ENCODE measurements at regions not wholly inside any gene's neighbourhood (a gene's known extent, or its start where the extent isn't known, plus 50 kb on each side); places are given as distances from the start of the nearest gene placed in this dataset.
"Not testable (repeated sequence)": the region's sequence is repeated elsewhere in the genome, so short reads cannot be mapped to it uniquely, and the experiment has no call there.

DNA sequence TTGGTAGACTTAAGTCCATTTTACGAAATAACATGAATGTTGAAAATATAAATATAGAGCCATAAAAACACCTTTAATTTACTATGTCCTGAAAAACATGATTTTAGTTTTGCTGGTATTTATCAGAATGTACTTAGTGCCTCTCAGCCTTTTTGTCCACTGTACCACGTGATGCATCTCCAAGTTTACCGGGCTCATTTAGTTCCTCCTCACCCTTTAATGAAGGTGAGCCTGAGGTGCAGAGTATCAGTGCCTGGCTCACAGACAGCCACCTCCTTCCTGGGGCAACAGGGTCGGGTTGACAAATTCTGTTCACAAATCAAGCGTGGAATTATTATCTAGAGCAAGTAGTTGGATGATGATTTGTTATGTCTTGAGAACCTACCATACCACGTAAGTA is 420.5 kb upstream of the MEIS1 start:
- DNase-seq = no peak

DNA sequence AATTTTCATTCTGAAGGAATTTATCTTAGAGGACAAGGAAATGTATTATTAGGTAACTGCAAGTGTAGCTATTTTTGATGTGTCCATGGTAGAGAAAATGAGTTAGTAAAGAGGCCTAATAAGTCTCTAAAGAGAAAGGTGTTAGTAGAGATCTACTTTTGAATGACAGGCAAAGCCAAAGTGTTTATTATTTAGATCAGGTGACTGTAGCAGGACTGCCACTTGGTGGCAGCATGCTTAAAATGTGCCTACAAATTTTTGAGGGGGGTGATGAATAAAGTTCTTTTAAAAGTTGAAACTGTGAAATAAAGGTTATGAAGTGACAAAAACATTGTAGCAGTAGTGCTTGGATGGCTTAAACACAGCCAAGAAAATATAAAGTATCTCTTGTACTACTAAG is 421.5 kb upstream of the MEIS1 start:
- DNase-seq = peak; percentile 4

DNA sequence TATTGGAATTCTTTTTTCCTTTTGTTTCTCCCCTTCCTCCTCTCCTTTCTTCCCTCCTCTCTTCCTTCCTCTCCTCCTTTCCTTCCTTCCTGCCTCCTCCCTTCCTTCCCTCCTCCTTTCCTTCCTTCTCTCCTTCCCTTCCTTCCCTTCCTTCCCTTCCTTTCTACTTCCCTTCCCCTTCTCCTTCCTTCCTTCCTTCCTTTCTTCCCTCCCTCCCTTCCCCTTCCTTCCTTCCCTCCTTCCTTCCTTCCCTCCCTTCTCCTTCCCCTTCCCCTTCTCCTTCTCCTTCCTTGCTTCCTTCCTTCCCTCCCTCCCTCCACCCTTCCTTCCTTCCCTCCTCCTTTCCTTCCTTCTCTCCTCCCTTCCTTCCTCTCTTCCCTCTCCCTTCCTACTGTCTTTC is 431.0 kb upstream of the MEIS1 start:
- DNase-seq = no peak

DNA sequence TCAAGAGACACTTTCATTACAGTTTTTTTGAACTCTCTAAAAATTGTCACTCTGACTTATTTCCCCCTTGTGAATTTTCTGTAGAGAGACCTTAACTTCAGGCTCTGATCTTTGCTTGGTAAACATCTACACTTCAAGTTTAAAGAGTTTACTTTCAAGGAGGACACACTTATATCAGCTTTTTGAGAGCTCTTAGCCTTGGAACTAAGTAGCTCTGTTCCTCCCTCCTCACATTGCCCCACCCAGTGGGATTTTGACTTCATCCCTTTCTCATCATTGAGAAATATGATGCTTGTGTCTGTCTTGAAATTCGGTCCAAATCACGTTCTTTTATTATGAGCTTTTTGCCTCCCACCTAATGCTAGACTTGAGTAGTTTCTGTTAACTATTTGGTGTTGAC is 433.4 kb upstream of the MEIS1 start:
- no peak for DNase-seq

DNA sequence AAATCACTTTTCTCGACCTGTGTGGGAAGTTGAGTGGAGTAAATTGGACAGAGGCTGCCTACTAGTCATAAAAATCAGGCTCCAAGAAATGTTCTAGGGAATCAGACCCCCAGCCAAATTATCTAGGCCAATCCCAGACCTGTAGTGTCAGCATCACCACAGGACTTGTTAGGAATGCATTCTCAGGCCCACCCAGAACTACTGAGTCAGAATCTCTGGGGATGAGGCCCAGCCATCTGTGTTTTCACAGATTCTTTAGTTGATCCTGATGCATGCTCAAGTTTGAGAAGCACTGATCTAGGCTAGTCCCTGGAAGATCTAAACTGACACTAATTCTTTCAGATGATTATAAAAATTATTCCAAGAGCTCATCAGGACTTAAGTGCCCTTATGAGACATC is 434.0 kb upstream of the MEIS1 start:
- no peak for DNase-seq

DNA sequence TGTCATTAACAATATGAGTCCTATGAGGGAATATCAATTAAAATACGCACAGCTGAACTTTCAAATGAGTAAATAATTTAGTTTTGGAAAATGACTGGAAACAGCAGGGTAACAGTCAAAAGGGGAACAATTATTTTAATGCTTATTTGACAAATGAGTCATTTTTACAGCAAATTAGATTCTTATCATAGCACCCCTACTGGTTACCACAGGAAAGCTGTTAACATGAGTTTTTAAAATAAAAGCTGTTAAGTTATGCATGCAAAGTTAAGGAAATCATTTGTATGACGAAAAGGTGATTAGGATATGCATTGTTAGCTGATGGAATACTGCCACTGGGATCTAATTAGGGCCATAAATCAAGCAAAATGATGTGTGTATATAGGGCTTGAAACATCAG is 435.1 kb upstream of the MEIS1 start:
- DNase-seq = no peak

DNA sequence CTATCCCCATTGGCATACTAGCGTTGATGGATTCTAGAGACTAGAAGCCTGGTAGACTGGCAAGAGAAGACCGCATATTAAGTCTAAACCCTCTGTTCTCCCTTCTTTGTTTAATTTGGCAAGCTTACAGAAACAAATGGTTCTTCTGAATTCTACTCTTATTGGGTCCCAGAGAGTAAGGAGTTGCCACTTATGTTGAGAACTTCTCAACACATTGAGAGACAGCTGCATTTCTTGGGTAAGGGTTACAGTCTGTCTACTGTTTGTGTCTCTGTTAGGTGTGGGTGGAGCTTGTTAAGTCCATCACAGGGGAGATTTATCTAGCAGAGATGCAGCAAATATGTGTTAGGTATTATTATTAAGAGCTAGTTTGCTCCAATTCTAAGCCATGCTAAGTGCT is 435.8 kb upstream of the MEIS1 start:
- DNase-seq = no peak

DNA sequence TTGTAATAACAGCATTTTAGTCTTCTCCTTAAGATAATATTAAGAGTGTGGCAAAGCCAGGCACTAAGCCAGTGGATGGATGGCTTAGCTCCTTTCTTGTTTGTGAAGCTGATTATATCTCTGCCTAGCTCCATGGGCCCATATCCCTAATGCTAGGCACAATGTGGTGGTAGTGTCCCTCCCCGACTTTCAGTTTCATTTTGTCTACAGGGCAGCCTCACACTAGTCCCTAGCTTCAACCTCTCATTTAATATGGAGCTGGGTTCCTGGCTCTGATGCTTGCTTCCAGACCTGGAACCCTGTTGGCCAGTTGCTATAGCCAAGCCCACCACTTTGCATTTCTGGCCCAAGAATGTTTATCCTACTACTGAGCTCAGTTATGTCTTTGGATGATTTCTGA is 437.0 kb upstream of the MEIS1 start:
- no peak for DNase-seq

DNA sequence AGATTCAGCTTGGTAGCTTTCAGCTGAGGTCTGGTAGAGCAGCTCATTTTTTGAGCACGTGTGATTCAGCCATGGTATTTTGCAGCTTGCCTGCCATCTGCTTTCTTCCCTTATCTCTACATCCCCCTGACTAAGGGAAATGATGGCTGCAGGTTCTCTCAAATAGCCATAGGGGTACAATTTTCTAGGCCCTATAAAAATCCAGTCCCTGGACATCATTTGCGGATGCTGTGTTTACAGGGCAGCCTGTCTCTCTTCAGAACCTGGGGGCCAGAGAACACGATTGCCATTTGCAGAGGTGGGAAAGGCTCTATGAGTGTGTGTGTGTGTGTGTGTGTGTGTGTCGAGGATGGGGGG is 442.7 kb upstream of the MEIS1 start:
- DNase-seq = no peak

DNA sequence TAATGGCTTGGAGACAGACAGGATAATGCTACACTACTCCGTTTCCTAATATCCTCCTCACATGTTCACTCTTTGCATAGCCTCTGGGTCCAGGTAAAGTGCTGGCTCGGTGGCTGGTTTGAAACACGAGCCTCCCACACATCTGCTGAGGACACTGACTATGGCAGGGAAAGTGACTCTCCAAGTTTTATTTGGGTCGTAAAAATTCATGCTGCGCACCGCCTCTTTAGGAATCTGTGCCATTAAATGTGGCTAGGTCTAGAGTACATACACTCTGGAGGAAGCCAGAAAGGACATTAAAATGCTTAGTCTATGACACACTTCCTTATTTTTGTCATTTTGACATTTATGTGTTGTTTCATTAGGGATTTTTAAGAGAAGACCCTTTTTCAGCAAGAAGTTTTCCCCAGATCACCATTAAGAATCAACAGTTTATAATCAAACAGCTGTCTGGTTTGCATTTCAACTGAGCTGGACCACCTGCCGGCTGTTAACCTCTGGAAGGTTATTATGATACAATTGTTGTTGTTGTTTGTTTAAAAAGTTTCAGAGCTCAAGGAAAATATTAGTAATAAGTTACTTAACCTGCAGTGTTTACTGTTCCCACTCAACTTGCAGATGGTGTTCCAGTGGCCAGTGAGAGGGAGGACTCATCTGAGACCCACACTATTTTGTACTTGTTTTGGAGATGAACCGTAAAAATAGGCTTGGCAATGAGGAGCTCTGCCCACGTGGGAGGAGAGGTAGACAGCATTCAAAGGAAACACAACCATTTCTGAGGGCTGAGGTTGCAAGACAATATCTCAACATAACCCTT is 443.3 kb upstream of the MEIS1 start:
- DNase-seq = no peak

DNA sequence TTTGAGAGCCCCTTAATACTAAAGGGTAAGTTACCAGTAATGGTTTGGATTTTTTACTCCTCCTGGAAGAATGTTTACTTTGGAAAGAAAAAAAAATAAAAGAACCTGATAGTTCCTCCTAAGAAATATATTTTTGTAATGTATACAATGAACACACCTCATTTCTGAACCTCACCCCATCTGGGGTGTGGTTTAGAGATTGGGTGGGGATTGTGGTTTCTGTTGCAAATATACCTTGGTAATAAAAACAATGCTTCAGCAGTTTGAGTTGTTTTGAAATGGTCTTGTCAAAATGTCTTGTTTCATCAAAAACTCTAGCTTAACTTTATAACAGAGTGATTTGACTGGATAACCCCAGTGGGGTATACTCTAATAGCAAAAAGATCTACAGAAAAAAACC is 448.9 kb upstream of the MEIS1 start:
- DNase-seq = no peak

DNA sequence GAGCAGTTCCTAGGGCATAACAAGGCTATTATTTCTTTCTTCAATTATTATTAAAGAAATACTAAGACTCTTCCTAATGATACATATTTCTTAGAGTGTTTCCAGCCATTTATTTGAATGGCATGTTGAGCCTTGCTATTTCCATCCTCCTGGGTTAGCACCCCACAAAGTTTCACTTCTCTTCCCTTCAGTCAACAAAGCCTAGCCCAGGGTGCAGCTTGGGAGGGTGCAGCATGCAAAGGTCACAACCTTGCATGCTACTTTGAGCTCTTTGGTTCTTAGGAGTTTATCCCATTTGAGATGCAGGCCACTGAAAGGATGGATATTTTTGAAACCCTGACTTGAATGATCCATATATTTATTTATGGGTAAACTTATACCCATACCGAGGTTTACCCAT is 454.4 kb upstream of the MEIS1 start:
- DNase-seq = no peak

DNA sequence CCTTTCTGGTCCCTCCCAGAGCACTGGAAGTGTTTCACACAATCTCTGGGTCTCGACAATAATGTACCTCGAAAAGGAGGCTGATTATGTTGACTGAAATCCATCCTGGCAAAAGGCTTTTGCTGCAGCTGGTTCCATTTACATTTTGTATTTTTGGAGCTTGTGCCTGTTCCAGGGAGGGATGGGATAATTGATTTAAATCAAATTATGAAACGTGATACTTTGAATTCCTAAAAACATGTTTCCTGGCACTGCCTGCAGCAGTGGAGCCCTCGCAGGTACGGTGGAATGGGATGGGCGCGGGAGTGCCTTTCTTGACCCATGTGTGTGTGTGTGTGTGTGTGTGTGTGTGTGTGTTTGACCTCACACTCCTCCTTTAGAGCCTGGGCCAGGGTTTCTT is 455.5 kb upstream of the MEIS1 start:
- DNase-seq = no peak

DNA sequence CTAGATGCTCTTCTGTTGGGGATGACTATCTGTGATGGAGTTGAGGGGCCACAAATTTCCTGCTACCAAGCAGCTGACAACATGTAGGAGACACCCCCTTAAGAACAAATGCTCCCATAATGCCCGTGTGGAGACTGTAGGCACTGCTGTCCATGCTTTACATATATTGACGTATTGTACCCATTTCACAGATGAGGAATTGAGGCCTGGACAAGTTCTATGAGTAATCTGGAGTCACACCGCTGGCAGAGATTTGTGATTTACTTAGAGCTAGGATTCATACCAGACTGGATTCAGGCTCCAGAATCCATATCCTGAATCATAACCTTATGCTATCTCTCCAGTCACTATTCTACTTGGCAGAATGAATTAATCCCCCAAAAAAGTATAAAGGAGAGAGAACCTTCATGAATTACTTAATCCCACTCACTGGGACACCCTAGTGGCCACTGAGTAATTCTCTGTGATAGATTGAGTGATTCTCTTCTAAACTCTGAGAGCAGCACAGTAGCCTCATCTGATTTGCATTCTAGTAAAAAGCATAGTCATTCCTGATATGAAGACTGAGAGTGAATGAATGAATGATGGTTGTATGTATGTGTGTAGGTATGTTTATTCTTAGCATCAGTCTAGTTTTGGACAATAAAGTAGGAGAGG is 460.7 kb upstream of the MEIS1 start:
- DNase-seq = peak; percentile 4

DNA sequence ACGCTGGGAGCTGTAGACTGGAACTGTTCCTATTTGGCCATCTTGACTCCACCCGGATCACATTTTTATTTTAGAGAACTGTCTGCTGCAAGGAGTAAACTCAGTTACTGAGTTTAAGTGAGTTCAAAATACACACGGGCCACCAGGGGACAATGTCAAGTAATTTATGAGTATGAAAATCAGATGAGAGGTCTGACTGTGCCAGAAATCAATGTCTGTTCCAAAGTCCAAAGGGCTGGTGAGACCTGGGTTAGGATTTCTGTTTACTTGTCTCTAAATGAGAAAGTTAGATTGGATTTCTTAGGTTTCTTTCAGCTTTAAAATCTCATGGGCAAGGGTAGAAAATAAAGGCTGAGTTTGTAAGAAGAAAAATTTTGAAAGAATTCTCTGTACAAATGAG is 465.8 kb upstream of the MEIS1 start:
- DNase-seq = no peak

DNA sequence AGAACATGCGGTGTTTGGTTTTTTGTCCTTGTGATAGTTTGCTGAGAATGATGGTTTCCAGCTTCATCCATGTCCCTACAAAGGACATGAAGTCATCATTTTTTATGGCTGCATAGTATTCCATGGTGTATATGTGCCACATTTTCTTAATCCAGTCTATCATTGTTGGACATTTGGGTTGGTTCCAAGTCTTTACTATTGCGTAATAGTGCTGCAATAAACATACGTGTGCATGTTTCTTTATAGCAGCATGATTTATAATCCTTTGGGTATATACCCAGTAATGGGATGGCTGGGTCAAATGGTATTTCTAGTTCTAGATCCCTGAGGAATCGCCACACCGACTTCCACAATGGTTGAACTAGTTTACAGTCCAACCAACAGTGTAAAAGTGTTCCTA is 471.6 kb upstream of the MEIS1 start:
- not testable (repeated sequence) for DNase-seq

DNA sequence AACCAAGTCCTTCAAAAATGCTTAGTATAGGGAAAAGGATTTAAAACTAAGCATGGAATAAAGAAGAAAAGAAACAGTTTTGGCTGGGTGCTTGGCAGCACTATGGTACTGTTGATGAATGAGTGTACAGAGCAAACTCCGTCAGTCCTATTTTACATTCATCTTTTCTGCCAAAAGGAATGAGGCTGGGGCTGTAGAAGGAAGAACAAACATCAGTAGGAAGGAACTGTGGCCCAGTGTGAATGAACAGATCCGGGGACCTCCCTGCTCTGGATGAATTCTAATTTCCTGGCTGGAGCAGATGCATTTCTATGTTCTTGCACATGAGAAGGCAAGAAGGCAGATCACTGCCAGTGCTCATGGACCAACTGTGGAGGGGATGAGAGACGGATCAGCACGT is 474.0 kb upstream of the MEIS1 start:
- no peak for DNase-seq

DNA sequence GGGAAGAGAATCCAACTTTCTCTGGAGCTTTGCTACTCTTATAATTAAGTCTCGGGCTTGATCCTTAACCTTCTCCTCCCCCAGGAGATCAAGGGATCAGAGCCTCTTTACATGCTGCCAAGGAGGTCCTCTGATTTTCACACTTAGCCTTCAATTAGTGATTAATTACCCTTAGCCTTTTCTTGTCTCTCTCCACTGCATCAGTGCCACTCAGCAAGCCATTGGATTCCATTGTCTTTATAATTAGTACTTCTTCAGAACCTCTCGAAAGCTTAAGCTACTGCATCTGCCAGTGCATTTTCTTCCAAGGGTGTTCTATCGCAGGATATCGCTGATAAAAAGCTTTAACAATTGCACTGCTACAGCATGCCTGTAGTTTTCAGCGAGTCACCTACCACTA is 477.0 kb upstream of the MEIS1 start:
- no peak for DNase-seq

DNA sequence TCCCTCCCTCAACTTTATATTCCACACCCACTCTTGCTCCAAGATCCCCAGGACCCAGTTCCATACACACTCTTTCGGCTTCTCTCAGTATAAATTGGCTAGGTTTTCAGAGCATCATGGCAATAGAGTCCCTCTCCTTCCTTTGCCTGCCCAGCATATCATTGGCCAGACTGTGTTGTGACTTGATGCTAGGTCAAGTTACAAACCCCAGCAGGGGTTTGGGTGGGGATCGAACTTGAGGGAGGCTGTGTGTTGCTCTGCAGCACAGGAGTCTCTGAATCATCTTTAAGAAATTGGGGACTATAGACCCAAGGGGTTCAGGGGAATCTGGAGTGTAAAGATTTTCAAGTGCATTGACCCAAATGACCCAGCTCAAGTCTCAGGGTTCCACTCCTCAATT is 477.5 kb upstream of the MEIS1 start:
- DNase-seq = no peak

DNA sequence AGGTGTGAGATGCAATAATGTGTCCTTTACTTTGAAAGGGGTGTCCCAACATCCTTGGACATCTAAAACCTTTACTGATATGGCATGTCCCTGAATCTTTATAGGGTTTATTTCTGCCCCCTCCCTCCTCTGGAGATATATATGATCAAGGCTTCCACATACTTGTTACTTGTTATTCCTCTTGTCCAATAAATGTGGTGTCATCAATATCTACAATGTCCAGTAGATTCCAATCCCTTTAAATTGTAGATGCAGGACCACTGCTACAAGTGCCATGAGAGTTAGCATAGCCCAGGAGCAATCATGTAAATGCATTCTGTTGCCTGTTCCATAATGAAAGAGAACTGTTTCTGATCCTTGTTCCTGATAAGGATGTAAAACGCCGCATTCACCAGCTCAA is 479.7 kb upstream of the MEIS1 start:
- DNase-seq = no peak

DNA sequence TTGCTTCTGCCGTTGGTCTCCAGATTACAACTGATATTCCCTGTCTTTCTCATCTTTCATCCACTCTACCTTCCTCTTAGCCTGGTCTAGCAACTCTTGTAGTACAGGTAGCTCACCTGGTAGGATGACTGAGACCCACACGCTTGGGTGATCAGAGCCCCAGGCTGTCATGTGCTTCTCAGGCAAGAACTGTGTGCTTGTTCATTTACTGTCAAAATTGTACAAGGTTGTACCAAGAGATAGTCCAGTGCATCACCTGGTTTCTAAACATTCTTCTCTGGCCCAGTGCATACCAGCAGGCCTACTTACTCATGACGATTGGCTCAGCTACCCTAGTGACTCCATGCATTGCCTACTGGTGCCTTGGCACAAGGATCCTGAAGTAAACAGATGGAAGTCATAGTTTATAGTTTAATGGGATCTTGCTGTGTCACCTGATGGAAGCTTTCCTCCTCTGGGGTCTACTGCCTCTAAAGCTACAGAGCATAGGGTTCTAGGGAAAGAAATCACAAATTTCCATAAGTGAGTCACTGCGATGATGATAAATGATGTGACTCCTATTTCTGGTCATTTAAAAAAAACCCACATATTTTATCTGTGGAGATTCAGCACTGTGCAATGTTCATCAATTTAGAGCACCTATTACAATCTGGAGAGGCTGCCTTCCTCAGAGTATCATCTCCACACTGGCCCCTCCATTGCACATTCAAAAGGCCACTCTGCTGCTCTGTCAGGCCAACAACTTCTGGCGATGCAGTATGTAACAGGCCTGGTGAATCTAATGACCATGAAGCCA is 481.8 kb upstream of the MEIS1 start:
- DNase-seq = no peak

DNA sequence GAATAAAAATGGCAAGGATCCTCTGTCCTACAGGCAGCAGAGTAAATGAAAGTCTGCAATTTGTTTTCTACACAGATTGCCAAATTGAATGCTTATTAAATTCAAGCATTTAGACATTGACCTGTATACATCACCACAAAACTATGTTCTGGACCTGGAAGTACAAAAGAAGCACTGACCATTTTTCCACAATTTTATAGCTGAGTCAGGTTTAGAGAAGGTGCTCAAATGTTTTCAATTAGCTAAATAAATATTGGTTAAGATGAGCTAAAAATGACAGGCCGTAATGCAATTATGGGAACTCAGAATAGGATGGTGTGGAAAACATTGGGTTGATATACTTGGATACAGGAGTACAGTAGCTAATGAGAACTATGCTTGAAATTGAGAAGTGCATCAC is 490.7 kb upstream of the MEIS1 start:
- DNase-seq = no peak

DNA sequence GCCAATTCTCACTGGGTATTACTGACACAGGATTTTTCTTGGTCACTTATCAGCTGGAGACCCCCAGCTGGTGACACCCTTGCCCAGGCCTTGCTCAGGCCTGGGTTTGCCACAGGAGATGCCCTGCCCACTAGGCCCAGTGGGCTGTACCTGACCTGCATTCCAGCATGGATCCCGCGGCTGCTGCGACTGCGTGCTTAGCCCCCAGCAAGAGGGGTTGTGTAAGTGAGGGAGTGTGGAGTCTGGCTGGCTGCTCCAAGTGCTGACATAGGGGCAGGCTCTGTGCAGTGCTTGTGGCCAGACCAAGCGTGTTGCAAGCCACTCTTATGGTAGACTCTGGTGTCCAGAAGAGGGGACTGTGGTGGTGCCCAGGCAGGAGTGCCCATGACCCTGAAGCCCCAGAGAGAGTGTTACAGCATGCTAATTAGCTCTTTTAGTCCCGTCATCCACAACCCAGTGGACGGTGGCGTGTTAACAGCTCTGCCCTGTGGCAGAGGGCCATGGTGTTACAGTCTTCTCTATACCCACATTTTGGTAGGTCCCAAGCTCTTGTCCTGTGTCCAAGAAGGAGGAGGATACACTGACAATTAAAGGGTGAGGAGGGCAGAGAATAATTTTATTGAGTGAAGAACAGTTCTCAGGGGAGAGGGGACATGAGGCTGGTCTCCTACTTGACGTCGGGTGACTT is 491.7 kb upstream of the MEIS1 start:
- DNase-seq = no peak

DNA sequence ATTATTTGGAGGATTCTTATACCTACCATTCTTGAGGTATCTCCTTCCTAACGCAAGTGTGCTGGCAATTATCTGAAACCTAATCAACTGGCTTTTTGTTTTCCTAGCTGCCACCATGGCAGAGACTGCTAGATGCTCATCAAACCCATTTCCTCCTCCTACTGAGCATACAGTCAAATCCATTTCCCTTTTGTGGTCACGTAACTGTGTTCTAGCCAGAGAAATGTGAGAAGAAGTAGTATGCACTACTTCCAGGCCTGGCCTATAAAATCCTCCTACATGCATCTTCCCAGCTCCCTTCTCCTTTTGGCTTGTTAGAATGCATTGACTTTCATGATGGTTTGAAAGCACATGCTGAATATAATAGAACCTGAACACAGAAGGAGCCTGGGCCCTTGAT is 494.1 kb upstream of the MEIS1 start:
- no peak for DNase-seq
